ENCODE measurements at regions not wholly inside any gene's neighbourhood (a gene's known extent, or its start where the extent isn't known, plus 50 kb on each side); places are given as distances from the start of the nearest gene placed in this dataset.

DNA sequence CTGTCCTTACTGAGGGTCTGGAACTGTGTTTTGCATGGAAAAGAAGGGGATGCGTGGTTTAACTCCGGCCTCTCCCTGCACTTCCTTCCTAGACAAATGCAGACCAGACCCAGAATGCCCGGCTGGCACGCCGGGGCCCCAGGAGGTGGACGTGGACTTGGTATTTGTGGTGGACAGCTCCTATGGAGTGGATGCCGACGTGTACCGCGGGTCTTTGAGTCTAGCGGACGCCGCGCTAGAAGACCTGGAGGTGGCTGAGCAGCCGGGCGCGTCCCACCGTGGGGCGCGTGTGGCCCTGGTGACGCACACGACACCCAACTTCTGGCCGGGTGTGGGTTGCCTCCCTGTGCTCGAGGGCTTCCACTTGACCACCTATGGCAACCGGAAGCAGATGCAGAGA is 81.8 kb upstream of the COL6A5 start:
- DNase-seq: no peak

GRCh38 chr3:130266817-130267216 is 78.7 kb upstream of the COL6A5 start:
- DNase-seq: no peak

GRCh38 chr3:130276203-130276803 is 69.2 kb upstream of the COL6A5 start:
- peak; percentile 6 for DNase-seq

GRCh38 chr3:130288670-130289069 is 56.8 kb upstream of the COL6A5 start:
- DNase-seq: no peak

DNA sequence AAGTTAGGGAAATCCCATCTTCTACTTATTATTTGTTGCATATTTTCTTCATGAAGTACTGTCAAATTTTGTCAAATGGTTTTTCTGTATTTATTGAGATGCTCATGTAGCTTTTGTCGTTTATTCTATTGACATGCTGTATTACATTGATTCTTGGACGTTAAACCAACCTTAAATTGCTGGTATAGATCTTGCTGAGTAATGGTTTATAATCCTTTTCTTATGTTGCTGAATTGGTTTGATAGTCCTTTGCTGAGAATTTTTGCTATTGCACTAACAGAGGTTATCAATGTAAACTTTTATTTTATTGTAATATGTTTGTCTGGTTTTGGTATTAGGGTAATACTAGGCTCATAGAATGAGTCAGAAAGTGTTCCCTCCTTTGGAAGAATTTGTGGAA is 54.3 kb upstream of the COL6A5 start:
- DNase-seq: no peak

GRCh38 chr3:130293247-130293646 is 52.2 kb upstream of the COL6A5 start:
- DNase-seq: no peak
